HG02885 (cell line): ENCODE measurements at regions not wholly inside any gene's neighbourhood (a gene's known extent, or its start where the extent isn't known, plus 50 kb on each side); places are given as distances from the start of the nearest gene placed in this dataset.

Source experiments
- ATAC-seq: cut with Tn5 transposase; IDR thresholded peaks from one replicate; pipeline ENCODE4 v1.9.1; 2021; ENCODE audit warnings: mild to moderate bottlenecking; ENCODE audit not compliant: unreplicated experiment, poor library complexity

DNA sequence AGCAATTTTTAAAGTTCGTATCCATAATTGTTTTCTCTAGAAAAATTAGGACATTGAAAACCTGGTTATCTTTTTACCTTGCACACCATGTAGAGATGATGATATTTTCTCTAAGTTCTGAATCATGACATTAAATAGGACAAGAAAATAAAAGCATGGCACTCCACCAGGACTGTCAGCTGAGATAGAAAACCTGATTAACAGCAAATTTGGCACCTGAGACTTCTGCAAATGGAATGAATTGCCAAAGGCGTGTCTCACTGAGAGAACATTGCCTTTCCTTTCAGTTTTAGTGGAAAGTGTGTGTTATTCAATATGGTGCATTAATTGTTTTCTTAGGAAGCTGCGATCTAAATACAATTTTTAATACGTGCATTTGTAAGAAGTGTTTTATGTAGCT is 164.7 kb downstream of the LRRC30 start:
- ATAC-seq, result no peak

DNA sequence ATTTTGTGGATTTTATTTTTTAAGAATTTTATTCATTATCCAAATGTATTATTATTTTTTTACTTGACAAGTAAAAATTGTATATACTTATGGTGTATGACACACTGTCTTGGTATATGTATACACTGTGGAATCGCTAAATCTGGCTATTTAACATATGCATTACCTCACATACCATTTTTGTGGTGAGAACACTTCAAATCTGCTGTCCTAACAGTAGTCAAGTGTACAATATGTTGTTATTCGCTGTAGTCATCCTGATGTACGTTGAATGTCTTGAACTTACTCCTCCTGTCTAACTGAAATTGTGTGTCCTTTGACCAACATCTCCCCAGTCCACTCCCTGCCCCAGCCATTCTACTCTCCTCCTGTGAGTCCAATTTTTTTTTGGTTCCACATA is 153.2 kb upstream of the PTPRM start:
- no peak for ATAC-seq

DNA sequence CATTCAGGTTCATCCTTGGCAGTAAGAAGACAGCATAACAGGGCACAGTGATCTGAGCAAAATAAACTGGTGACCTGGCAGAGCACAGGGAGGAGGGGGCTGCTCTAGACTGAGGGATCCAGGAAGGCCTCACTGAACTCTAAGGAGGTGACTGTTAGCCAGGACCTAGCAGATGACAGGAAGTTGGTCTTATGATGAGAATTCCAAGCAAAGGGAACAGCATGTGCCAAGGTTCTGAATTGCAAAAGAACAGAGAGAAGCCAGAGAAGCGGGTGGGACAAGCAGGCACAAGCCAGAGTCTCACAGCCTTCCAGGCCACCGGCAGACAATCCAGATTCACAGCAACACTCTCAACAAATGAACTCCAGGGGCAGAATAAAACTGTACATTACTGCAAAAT is 152.7 kb upstream of the PTPRM start:
- ATAC-seq, result no peak

DNA sequence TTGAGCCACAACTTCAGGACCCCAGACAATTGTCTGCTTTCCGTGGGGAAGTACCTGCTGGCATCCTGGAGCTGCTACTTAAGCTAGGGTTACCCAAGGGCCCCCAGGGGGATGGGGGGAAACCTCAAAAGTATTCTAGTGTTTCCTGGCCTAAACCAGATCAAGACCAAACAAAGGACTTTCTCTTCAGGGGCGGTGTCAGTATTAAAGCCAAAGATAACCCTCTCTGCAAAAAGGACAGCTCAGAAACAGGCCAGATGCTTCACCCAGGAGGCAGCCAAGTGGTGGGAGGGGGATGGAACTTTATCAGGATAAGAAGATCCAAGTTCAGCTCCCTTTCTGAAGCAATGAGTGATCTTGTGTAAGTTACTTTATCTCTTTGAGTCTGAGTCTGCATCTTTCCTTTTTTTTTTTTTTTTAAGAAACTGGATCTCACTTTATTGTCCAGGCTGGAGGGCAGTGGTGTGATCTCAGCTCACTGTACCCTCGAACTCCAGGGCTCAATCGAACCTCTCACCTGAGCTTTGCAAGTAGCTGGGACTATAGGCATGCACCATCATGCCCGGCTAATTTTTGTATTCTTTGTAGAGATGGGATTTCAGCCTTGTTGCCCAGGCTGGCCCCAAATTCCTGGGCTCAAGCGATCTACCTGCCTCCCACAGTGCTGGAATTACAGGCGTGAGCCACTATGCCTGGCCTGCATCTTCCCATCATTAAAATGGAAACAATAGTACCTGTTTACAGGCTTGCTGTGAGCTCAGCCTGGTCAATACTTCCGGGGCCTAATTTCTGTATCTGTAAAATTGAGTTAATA is 151.8 kb upstream of the PTPRM start:
- no peak for ATAC-seq

DNA sequence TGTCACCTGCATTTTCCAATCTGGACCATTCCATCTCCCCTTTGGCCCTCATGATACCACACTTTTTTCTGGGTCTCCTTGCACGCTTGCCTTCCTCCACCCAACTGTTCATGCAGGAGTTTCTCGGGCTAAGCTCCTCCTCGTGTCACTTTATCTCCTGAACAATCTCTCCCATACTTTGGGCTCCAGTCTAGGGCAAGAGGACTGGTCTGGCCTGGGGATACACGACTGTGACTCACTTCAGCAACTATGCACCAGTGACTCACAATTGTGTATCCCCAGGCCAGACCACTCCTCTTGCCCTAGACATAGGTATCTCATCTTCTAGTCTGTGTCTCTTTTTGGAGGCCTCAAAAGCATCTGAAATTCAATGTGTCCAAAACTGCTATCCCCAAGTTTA is 149.4 kb upstream of the PTPRM start:
- no peak for ATAC-seq

DNA sequence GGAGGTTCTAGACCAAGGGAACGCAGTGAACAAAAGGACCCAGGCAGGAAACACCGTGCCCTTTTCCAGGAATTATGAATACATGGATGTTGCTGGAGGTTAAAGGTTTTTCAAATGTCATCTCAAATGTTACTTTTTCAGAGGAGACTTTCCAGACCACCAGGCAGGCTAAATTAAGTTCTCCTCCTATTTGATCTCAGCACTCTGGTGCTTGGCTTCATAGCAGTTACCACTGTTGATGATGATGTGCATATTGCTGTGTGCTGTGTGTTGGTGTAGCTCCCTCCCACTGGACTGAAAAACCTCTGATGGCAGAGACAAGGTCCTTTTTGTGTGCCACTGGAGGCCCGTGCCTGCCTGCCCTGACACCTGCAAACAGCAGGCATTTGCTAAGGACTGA is 137.3 kb upstream of the PTPRM start:
- ATAC-seq, result no peak

DNA sequence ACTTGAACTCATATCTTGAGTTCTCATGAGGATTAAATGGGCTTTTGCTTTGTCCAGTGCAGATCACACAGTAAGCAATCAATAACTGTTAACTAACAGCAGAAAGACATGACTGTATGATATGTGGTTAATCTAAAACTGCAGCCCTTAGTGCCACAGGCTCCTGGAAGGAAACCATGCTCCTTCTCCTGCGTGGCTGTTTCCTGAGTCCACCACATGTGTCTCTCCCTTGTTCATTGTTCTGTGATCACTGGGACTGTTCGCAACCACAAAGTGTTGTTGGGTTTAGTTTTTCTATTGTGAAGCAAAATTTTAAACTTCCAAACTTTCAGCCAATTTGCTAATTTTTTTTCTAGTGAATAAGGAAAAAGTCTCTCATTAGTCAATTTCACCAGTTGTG is 130.9 kb upstream of the PTPRM start:
- no peak for ATAC-seq

DNA sequence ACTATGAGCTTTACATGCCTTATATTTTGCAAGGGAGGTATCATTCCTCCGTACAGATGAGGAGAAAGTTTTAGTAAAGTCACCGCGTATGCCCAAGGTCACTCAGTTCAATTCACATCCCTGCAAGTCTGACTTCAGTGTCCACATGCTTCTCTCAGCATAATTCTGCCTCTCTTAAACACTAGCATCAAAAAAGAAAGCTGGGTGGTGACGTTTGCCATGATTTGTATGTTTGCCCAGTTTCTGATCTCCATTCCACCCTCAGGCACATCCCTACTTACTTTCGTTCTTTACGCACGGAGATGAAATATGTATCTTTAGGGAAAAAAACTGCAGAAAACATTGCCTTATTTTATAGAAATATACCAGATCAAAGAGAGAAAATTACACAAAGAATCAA is 129.2 kb upstream of the PTPRM start:
- no peak for ATAC-seq

DNA sequence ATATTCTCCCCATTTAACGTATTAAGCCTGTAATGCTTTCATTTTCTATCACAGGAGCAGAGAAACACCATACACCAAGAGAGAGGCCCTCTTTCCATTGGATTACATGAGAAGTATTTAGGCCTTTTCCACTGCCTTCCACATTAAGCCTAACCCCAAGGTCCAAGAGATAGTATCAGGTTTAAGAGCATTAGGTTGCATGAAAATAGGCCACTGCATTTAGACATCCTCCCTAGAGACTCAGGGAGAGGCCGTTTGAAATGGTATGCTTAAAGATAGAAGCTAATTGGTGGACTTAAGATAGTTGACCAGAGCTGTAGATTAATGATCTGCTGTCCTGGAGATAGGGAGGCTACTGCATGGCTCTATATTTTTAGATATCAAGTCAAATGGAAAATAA is 128.5 kb upstream of the PTPRM start:
- no peak for ATAC-seq

DNA sequence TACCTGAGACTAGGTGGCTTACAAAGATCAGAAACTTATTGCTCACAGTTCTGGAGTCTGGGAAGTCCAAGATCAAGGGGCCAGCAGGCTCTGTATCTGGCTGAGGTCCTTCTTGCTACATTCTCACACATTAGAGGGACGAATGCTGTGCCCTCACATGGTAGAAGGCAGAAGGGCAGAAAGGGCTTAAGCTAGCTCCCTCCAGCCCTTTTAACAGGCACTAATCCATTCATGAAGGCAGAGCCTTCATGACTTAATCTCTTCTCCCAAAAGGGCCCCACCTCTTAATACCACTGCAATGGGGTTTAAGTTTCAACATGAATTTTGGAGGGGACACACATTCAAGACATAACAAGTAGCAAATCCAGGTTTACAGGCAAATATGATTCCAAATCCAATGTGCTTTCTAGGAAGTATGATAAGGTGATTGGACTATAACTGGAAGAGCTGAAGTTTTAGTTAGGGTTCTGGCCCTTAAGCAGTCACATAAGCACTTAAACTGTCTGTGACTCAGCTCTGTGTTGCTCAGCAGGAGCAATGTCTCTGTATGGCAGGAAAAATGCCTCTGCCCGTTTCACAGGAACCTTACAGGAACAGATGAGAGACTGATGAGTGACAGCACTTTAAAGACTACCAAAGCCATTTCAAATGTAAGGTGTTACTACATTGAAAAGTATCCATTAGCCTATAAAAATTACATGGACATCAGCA is 119.6 kb upstream of the PTPRM start:
- no peak for ATAC-seq

DNA sequence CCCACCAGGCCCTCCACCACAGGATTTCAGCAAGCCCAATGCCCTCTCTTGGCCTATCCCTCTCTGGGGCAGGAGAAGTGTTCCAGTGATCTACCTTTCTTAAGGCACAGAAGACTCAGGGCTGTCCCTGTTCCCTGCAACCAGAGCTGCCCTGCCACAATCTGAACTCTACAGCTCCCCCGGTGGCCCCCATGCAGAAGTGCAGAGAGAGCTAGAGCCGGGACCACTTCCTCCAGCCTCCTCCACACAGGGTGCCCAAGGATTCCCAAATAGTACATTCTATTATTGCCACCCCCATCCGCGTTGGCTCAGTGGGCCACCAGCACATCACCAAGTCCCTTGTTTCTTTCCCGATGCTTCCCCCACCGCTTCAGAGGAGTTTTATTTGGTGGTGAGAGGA is 114.8 kb upstream of the PTPRM start:
- ATAC-seq, result peak; percentile 72

DNA sequence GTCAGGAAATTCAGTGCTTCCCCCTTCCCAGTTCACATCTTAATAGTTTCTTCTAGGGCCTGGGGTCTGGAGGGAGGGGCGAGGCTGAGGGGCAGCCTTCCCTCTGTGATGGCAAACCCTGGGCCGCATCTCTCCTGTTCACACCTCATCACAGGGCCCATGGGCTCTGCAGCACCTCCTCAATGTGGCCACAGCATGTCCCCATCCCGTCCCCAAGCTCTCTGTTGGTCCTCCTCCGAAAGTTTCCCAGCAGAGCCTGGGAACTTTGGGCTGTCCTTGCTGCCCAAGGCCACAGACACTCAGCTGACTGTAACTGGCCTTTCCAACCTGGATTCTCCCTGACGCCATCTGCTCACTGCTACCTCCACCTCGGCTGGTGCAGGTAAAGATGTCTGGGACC is 112.7 kb upstream of the PTPRM start:
- ATAC-seq, result no peak

DNA sequence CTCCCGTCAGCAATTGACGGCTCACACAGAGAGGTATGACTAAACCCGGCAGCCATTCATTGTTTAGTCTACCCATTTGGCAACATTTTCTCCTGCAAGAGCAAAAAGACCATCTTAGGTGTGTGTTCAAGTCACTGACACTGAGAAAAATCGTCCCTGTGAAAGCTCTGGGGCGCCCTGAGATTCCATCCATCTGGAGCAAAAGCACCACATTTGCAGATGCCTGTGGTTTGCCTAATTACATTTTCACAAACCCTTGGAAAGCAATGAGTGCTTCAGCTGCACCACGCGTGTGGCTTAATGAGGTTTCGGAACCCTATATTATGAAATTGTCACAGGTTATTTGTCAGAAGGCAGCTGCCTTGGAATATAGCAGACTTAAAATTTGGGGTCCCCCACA is 110.7 kb upstream of the PTPRM start:
- no peak for ATAC-seq

DNA sequence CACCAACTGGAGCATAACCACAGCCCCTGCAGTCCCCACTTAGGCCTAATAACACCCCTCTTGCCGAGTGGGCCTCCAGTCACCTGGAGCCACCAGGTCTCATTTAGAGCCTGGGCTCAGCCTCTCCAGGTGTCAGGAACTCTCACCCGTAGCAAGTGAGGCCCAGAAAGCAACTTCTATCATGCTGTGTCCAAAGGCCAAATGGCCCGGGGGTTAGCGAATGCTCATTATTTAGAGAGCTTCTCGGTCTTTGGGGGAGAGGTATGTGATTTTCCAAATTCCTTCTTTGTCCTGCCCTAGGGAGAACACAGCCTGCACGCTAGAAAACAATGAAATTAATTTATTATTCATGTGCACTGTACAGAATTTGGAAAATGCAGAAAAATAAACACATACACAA is 109.9 kb upstream of the PTPRM start:
- ATAC-seq, result no peak

DNA sequence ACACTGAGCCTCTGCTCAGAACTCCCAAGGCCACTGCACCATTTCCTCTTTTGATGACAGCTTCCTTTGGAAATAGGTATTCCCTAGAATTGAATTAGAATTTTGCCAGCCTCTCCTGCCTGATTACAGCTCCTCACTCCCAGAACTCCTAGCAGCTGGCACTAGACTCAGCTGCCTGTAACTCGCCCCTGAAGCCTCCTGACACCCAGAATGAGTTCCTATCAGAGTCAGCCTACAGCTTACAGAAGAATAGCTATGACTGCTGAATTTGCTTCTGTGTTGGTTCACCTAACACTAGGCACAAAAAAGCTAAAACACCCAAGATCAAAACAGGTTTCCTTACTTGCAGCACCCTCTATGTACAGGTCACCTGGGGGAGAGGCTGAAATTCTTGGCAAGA is 108.2 kb upstream of the PTPRM start:
- no peak for ATAC-seq

DNA sequence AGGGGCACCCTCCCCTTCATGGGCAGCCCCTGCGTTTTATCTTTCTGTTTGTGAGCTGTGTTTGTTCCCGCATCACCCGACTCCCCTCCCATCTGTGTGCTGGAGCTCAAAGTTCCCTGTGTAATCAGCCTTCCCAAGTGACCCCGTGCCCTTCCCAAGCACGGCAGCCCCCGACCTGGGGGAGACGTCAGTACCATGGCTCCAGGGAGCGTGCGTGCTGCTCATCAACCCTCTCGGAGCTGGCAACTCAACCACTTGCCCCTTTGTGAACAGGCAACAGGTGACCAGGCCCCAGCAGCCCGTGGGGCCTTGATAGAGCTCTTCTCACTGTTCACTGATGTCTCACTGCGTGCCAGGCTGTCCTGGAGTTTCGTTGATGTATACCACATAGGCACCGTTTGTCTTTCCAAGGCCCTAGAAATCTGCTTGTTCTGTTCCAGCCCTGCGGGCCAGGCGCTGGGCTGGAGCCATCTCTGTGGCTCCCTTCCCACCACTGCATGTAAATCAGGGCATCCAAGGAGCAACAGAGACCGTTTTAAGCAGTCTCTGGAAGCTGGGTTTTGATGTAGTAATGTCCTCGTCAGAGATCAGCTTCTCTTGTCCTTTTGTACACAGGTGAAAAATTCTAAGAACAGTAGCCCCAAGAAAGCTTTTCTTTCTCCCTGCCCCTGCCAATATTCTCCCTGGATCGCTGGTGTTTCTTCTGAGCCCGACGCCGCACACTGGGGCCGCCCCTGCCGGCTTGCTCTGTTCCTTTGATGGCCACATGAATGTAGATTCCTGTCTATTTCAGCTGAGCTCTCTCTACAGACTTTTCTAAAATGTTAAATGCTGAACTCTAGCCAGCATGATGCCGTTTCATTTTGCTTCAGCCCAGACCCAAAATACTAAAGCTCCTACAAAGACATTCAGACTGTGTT is 107.0 kb upstream of the PTPRM start:
- ATAC-seq, result no peak

DNA sequence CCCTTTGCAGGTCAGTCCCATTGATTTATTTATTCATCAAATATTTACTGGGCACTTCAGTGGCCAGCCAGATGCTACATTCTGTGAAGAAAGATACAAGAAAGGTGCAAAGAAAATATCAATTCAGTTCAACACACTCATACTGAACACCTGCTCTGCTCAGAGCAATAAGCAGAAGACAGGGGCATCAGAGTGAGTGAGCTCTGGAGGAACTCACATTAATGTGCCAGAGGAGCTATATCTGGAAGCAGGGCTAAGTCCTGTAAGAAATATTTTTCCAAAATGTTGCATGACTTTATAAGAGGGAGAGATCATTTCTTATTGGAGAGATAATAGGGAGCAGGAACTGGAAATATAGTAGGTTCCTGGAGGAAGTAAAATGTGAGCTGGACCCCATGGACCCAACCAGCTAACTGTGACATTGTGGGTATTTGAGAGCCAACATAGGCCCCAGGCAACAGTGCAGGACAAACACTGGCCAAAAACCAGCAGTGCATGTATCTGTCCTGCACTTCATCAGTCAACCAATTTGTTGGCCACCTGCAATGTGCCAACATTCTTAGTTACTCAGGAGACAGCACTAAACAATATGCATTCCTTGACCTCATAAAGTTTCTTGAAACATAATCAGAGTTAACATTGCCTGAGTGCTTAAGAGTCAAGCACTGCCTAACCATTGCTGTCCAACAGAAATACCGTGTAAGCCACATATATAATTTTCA is 102.7 kb upstream of the PTPRM start:
- ATAC-seq, result no peak

DNA sequence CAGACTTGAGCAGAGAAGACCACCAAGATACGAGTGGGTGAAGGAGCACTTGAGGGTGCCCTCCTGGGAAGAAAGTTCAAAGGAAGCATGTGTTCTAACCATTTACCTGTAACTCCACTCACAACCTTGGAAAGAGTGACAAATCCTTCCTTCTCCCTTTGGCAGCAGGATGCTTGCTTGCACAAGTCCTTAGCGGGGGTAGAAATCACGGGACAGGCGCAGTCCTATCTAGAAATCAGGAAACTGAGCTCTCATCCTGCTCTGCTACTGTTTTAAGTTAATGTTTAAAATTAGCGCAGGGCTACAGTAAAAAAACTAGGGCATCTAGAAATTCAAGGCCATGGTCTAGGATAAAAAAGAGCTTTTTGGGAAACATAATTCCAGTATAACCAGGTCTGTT is 100.9 kb upstream of the PTPRM start:
- no peak for ATAC-seq

DNA sequence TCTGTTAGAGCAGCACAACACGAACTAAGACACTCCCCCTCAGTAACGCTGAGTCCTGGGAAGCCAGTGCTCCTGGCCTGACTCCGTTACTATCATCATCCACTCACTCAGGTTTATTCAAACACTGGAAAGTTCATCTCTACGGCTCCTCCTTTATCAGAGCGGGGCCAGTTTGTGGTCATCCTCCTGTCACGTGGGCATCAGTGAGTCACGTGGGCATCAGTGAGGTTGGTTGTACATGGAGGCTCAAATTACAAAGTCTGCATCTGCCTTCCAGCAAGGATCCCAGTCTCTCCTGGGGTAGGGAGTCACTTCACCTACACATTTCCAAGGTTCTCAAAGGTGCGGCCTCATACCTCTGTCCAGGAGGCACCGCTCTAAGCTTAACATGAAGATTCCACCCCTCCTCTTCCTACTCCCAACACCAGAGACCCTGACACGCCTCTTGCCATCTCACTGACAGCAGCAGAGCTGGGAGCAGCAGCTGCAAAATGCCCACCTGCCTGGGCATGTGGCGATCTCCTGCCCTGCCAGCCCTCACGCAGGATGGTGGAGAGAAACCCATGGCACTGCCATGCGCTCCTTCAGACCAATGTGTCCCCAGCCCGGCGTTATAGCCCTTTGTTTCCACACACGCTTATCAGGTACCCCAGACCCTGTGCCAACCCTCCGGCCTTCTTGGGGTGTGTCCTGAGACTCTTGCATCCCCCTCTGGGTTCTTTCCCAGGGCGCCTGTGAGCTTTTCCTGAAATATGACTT is 99.2 kb upstream of the PTPRM start:
- no peak for ATAC-seq

DNA sequence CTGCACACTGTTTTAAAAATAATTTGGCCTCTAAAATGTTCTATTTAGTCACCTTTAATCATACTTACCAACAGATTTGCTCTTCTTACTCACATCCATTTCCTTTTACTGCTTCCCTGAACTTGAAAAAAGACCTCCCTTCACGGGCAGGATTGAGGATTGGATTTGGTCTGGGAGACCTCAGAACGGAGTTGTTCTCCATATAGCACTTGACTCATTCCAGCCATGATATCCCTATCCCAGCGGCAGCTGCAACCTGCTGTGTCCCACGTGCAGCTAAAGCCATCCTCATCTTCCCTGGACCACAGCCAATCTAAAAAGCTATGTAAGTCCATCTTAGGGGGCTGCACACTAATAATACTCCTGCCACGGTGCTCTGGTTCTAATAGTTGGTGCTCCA is 97.0 kb upstream of the PTPRM start:
- no peak for ATAC-seq
